ENCODE measurements at regions not wholly inside any gene's neighbourhood (a gene's known extent, or its start where the extent isn't known, plus 50 kb on each side); places are given as distances from the start of the nearest gene placed in this dataset.

DNA sequence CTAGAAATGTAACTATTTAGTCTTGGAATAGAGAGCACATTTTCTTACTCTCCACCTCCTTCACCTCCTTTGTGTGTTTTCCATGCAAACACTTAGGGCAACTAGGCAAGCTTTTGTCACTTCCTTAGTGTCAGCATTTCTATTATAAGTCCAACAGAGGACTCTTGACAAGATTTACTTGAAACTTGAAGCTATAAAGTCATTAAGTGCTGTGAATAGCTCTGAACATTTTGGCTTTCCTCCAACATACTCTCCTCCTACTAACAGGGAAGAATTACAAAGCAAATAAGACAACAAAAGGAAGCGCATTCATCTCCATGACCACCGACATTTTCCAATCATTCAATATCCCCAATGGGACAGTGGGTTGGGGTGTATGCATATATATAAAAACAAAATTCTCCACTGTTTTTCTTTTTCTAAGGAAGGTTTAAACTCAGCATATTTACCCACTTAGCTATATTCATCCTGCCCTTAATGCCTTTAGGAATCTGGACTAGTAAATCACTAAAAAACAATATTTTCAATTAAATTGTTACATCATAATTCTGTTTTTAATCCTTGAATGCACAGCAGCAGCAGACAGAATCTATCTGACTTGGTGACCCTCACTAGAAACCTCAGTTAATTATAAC is 264.6 kb downstream of the SNCA start:
- TF ChIP-seq, protein P1, sequence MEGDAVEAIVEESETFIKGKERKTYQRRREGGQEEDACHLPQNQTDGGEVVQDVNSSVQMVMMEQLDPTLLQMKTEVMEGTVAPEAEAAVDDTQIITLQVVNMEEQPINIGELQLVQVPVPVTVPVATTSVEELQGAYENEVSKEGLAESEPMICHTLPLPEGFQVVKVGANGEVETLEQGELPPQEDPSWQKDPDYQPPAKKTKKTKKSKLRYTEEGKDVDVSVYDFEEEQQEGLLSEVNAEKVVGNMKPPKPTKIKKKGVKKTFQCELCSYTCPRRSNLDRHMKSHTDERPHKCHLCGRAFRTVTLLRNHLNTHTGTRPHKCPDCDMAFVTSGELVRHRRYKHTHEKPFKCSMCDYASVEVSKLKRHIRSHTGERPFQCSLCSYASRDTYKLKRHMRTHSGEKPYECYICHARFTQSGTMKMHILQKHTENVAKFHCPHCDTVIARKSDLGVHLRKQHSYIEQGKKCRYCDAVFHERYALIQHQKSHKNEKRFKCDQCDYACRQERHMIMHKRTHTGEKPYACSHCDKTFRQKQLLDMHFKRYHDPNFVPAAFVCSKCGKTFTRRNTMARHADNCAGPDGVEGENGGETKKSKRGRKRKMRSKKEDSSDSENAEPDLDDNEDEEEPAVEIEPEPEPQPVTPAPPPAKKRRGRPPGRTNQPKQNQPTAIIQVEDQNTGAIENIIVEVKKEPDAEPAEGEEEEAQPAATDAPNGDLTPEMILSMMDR (IDR thresholded peaks at IDR 0.05), result no peak
- no peak for TF ChIP-seq POLR2A (IDR thresholded peaks at IDR 0.05)
